ENCODE measurements at regions not wholly inside any gene's neighbourhood (a gene's known extent, or its start where the extent isn't known, plus 50 kb on each side); places are given as distances from the start of the nearest gene placed in this dataset.

DNA sequence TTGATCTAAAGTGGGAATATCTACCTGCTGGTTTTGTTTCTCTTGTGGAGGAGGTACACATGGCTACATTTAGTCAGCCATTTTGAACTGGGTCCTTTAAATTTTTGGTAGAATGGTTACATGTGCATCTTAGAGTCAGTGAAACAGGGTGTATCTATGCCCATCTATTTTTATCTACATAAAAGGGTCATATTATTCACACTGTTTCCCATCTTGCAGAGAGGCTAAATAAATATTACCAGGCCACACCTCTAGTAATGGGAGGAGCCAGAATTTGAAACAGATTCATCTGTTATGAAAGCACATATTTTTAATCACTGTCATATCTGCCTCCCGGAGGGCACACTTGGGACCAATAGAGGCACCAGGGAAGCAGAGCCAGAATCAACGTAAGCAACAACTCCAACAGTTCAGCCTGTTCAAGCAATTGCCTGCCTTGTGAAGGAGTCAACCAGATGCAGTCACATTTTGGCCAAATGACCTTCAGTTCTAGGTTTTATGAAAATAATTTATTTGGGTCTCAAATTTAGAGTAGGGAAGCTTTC is 376.8 kb downstream of the TSN start:
- Histone ChIP-seq H3K23ac (ENCODE audit: insufficient read length) (no peak overlapping the region), H2BK120ac (replicated peaks; ENCODE audit: low read depth, low read length) (no peak overlapping the region), H4K8ac (ENCODE audit: extremely low read depth, insufficient read depth, low read length) (no peak overlapping the region), H2AFZ (ENCODE audit: low read length) (no peak overlapping the region), H3K14ac (ENCODE audit: insufficient read length) (no peak overlapping the region), H3K4me2 (ENCODE audit: insufficient read depth in 1 of 2, low read depth in 2 of 2, low read length in 2 of 2) (no peak overlapping the region), H2BK15ac (ENCODE audit: low read length) (no peak overlapping the region), H4K91ac (replicated peaks; ENCODE audit: insufficient read length, low read length) (no peak overlapping the region), H3K79me1 (ENCODE audit: low read depth, low read length) (no peaks in the 10 kb centered on the region), H3K36me3 (ENCODE audit: control insufficient read depth in 2 of 4, insufficient read depth in 4 of 4, low read length in 3 of 4) (no peaks in the 10 kb centered on the region), H2BK5ac (ENCODE audit: low read depth, low read length) (no peak overlapping the region), H2BK12ac (ENCODE audit: low read depth, low read length) (no peak overlapping the region), H3K79me2 (ENCODE audit: control insufficient read depth in 1 of 2, insufficient read depth in 2 of 2, low read length in 2 of 2) (no peaks in the 10 kb centered on the region), H2AK5ac (ENCODE audit: low read depth, low read length) (no peak overlapping the region), H3K27ac (ENCODE audit: low read depth, low read length) (no peak overlapping the region), H4K20me1 (replicated peaks in 1 of 2; ENCODE audit: control insufficient read depth in 1 of 2, insufficient read depth in 2 of 2, low read length in 2 of 2) (no peaks in the 10 kb centered on the region), H3K56ac (replicated peaks; ENCODE audit: insufficient read length, low read depth, low read length) (no peak overlapping the region), H3K4me3 (ENCODE audit: extremely low read depth in 1 of 4, insufficient read depth in 2 of 4, low read depth in 3 of 4, low read length in 4 of 4) (no peak overlapping the region), H3K4me1 (replicated peaks in 1 of 4; ENCODE audit: control insufficient read depth in 3 of 4, insufficient read depth in 4 of 4, low read length in 3 of 4) (no peaks in the 10 kb centered on the region), H3K27me3 (replicated peaks in 1 of 4; ENCODE audit: control insufficient read depth in 3 of 4, extremely low read depth in 1 of 4, insufficient read depth in 3 of 4, low read length in 3 of 4) (no peaks in the 10 kb centered on the region), H3K18ac (ENCODE audit: extremely low read depth, low read length) (no peak overlapping the region), H3K9me3 (ENCODE audit: insufficient read depth in 2 of 2, low read depth in 1 of 2, low read length in 1 of 2) (peaks cover 4 to 7% of the 10 kb centered on the region in 2 experiments; a peak in 3 of 4 replicates), H4K5ac (ENCODE audit: insufficient read length, low read depth, low read length) (no peak overlapping the region), H3K23me2 (ENCODE audit: low read depth, low read length) (no peaks in the 10 kb centered on the region), H2BK20ac (ENCODE audit: low read length) (no peak overlapping the region), H3K9ac (replicated peaks in 1 of 4; ENCODE audit: extremely low read depth in 1 of 4, low read depth in 3 of 4, low read length in 3 of 4) (no peak overlapping the region), H3K4ac (replicated peaks; ENCODE audit: insufficient read length, low read depth, low read length) (no peak overlapping the region)
- ChIA-PET CTCF (ENCODE audit: partially characterized antibody) (interaction anchor here (0.9 to 1.6 kb wide), 5 partner anchors 7 to 235 kb away, joined by 3 to 4 read pairs (median 4); no protein-coding TSS in a partner anchor), POLR2A (ENCODE audit: partially characterized antibody) (no interaction called here)
- 90% methylated on average over 2 of the region's 2 CpGs; no CpG with 5 or more reads in 1 of the 2 experiments for WGBS, 2 experiments (ENCODE audit: extremely low coverage in 1 of 2, insufficient coverage in 1 of 2, insufficient read length in 1 of 2, insufficient replicate concordance in 2 of 2, low coverage in 1 of 2, low lambda C conversion rate in 2 of 2, missing lambda C conversion rate in 1 of 2)
- FAIRE-seq (no peak), DNase-seq (ENCODE audit: low read depth in 1 of 2, low spot score in 2 of 2) (no peak)
- no peak for TF ChIP-seq SP2 (IDR thresholded peaks at IDR 0.05; ENCODE audit: low read length)
- no peak for TF ChIP-seq TCF12 (IDR thresholded peaks at IDR 0.05; ENCODE audit: low read depth, low read length)
